22Rv1 (cell line): ENCODE measurements at regions not wholly inside any gene's neighbourhood (a gene's known extent, or its start where the extent isn't known, plus 50 kb on each side); places are given as distances from the start of the nearest gene placed in this dataset.
"Not testable (repeated sequence)": the region's sequence is repeated elsewhere in the genome, so short reads cannot be mapped to it uniquely, and the experiment has no call there.

Experiments
- H3K27ac ChIP-seq: fragments of 450-650 bp; 2 replicates; pipeline ENCODE4 v1.5.1; 2017
- CTCF ChIP-seq: fragments of 450-650 bp; IDR thresholded peaks from 2 replicates; pipeline ENCODE4 v1.5.1; 2017; ENCODE audit warnings: mild to moderate bottlenecking
- ZFX ChIP-seq: fragments of 450-650 bp; IDR thresholded peaks from 2 replicates; pipeline ENCODE4 v1.6.1; 2017; ENCODE audit warnings: antibody characterized with exemption, borderline replicate concordance

GRCh38 chr2:62391696-62392095 lies 114.3 kb downstream of the TMEM17 start:
- H3K27ac ChIP-seq, result no peak overlapping the region
- TF ChIP-seq ZFX (no peak), CTCF (no peak)

- not testable (repeated sequence) for H3K27ac ChIP-seq
These were observed 119.6 kb downstream of the TMEM17 start for GRCh38 chr2:62386378-62386777.

- no peak overlapping the region for H3K27ac ChIP-seq
- no peak for TF ChIP-seq CTCF
- TF ChIP-seq ZFX, result no peak
These were observed 122.1 kb downstream of the TMEM17 start for GRCh38 chr2:62383846-62384245.

GRCh38 chr2:62382757-62383156 lies 123.2 kb downstream of the TMEM17 start:
- H3K27ac ChIP-seq, result no peak overlapping the region
- no peak for TF ChIP-seq CTCF
- TF ChIP-seq ZFX, result no peak

- no peak overlapping the region for H3K27ac ChIP-seq
- TF ChIP-seq ZFX (no peak), CTCF (no peak)
These were observed 123.9 kb downstream of the TMEM17 start for GRCh38 chr2:62382122-62382521.

GRCh38 chr2:62381656-62382055 lies 124.3 kb downstream of the TMEM17 start:
- no peak for TF ChIP-seq ZFX
- no peak for TF ChIP-seq CTCF
- no peak overlapping the region for H3K27ac ChIP-seq

GRCh38 chr2:62379566-62379965 lies 126.4 kb downstream of the TMEM17 start:
- TF ChIP-seq ZFX (no peak), CTCF (no peak)
- H3K27ac ChIP-seq, result no peak overlapping the region

GRCh38 chr2:62375113-62375420 lies 130.9 kb downstream of the TMEM17 start:
- no peak for TF ChIP-seq CTCF
- no peak overlapping the region for H3K27ac ChIP-seq
